ENCODE measurements at regions not wholly inside any gene's neighbourhood (a gene's known extent, or its start where the extent isn't known, plus 50 kb on each side); places are given as distances from the start of the nearest gene placed in this dataset.

DNA sequence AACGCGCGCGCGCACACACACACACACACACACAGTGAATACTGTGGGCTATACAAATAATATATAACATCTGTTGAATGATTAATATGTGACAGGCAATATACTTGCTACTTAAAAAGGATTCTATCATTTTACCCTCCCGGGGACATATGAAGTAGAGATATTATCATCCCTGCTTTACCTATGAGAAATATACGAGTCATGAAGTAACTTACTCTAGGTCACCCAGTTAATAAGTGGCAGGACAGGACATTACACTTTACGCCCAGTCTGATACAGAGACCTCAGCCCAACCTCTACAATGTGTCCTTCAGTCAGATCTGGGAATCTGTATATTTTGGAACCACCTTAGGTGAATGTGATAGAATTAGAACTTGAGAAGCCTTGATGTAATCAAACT is 55.4 kb downstream of the CCDC54 start:
- no peak for FAIRE-seq
- no peak for DNase-seq (ENCODE audit: insufficient read length, low spot score)
- TF ChIP-seq, protein P1, sequence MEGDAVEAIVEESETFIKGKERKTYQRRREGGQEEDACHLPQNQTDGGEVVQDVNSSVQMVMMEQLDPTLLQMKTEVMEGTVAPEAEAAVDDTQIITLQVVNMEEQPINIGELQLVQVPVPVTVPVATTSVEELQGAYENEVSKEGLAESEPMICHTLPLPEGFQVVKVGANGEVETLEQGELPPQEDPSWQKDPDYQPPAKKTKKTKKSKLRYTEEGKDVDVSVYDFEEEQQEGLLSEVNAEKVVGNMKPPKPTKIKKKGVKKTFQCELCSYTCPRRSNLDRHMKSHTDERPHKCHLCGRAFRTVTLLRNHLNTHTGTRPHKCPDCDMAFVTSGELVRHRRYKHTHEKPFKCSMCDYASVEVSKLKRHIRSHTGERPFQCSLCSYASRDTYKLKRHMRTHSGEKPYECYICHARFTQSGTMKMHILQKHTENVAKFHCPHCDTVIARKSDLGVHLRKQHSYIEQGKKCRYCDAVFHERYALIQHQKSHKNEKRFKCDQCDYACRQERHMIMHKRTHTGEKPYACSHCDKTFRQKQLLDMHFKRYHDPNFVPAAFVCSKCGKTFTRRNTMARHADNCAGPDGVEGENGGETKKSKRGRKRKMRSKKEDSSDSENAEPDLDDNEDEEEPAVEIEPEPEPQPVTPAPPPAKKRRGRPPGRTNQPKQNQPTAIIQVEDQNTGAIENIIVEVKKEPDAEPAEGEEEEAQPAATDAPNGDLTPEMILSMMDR (IDR thresholded peaks at IDR 0.05; ENCODE audit: insufficient read depth, missing control alignments) = no peak

DNA sequence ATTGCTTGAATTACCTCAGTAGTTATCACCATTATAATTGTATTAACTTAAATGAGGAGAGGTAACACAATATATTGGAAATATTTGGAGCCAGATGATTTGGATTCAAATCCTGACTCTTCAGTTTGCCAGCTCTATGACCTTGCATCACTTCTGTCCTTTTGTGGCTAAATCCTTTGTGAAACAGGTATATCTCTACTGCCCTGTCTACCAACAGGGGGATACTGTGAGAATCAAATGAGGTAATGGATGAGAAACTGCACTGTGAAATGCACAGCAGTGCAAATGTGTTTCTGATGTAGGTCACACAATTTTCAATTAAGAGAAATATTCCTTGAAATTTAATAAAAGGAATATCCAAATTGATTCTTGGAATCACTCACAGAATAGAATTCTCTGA is 58.8 kb downstream of the CCDC54 start:
- FAIRE-seq = no peak
- TF ChIP-seq, protein P1 (IDR thresholded peaks at IDR 0.05; ENCODE audit: insufficient read depth, missing control alignments) = no peak

DNA sequence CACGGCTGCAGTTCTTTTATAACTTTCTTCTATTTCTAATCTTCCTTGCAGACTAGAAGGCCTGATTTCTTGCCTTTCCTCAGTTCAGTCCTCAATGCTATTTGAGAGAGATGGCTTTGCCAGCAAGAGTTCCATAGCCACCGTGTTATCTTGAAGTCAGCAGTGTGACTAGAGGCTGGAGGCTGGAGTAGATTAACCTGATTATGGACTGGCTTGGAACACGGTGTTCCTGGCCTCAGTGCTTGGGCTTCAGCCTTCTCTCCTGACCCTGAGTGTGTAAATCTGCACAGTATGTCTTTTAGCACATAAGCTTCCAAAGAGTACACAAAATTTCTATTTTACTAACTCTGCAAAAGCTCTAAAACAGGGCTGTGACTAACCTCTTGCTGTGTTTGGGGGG is 61.4 kb downstream of the CCDC54 start:
- FAIRE-seq (no peak), DNase-seq (ENCODE audit: insufficient read length, low spot score) (no peak)
- TF ChIP-seq, protein P1 (IDR thresholded peaks at IDR 0.05; ENCODE audit: insufficient read depth, missing control alignments) = no peak

More for the DNA sequence above, 58.8 kb downstream of the CCDC54 start:
- DNase-seq (ENCODE audit: insufficient read length, low spot score) = no peak

DNA sequence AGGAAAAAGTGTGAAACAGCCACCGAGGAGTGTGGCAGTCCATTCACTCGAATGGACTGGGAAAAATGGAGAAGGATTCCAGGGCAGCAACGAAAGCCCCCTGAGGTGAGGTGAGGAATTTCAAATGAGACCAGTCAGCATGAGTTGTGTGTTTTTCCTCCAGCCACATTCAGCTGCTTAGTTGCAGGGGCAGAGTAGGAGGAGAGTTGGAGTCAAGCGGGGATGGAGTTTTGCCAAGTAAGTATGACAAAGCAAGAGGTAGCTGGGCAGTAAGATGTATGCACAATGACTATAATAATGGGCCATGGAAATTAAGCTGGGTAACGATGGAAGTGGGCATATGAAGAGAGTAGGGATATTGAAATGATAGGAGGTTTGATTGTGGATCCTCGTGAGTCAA is 64.4 kb downstream of the CCDC54 start:
- TF ChIP-seq, protein P1 (IDR thresholded peaks at IDR 0.05; ENCODE audit: insufficient read depth, missing control alignments) = no peak
- FAIRE-seq = no peak
- DNase-seq (ENCODE audit: insufficient read length, low spot score) = no peak

DNA sequence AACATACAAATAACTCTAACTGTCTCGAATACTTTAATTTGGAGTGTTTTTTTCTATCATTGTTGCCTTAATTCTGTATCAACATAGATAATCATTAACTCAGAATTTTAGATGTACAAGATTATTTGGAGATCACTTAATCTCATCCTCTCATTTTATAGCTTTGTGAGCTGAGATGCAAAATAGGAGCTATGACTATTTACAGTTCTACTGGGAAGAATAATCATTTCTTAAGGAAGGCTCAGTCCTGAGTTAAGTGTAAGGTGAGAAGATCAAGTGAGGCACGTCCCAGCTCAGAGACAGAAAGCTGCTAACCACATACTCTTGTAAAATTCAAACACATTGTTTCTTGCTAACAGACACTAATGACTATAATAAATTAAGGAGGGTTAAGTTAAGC is 66.2 kb downstream of the CCDC54 start:
- TF ChIP-seq, protein P1 (IDR thresholded peaks at IDR 0.05; ENCODE audit: insufficient read depth, missing control alignments) = no peak
- DNase-seq (ENCODE audit: insufficient read length, low spot score) = no peak
- FAIRE-seq = peak; percentile 58

DNA sequence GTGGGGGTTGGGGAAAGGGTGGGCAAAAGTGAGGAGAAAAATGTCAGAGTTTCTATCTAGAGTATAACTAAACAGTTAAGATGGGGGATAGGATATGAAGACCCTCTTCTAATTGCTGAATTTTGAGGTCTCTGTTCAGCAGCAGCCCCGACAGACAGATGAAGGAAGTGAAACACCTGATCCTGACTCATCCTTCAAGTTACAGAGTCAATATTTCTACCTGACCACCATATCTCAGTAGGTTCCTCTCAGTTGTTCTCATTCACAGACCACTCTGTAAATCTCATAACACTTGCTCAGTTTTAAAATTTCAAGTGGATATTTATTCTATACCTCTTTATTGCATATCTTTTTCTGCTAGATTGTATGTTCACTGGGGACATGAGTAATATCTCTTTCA is 69.5 kb downstream of the CCDC54 start:
- no peak for FAIRE-seq
- TF ChIP-seq, protein P1 (IDR thresholded peaks at IDR 0.05; ENCODE audit: insufficient read depth, missing control alignments) = no peak
- no peak for DNase-seq (ENCODE audit: insufficient read length, low spot score)

DNA sequence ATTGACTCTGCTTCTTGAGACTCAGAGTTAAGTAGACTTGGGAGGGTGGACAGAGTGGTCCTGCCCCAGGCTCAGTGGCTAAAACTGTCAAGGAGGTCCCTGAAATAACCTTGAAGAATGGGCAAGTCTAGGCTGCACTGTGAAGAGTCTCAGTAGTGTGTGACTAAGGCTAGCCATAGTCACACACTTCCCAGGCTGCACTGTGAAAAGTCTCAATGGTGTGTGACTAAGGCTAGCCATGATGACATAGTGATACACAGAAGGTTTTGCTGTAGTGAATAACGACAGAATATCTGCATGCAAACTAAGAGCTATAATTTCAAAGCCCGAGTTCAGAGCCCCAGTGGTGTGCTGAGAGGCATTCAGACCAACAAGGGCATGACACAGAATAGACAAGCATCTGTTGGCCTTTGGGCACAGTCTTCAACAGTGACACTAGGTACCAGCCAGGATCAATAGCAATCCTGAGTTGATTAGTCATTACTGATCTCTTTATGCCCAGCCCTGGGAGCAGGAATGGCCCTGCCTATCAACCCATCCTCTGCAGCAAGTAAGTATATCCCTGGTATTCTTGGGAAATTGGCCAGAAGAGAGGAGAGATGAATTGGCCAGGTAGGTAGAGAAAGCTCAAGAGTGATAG is 72.4 kb upstream of the BBX start:
- FAIRE-seq = no peak
- TF ChIP-seq, protein P1 (IDR thresholded peaks at IDR 0.05; ENCODE audit: insufficient read depth, missing control alignments) = no peak
- DNase-seq (ENCODE audit: insufficient read length, low spot score) = no peak
